ENCODE measurements at regions not wholly inside any gene's neighbourhood (a gene's known extent, or its start where the extent isn't known, plus 50 kb on each side); places are given as distances from the start of the nearest gene placed in this dataset.

GRCh38 chr1:229729916-229730315, 103.9 kb downstream of the URB2 start:
- TF ChIP-seq CTCF (IDR thresholded peaks at IDR 0.05) (no peak), ATF2 (CRISPR knock-in tag; IDR thresholded peaks at IDR 0.05; ENCODE audit: borderline replicate concordance, low read depth) (no peak), ZNF512 (CRISPR knock-in tag; IDR thresholded peaks at IDR 0.05; ENCODE audit: borderline replicate concordance) (no peak), USF2 (CRISPR knock-in tag; IDR thresholded peaks at IDR 0.05) (no peak)
